ENCODE measurements at regions not wholly inside any gene's neighbourhood (a gene's known extent, or its start where the extent isn't known, plus 50 kb on each side); places are given as distances from the start of the nearest gene placed in this dataset.

DNA sequence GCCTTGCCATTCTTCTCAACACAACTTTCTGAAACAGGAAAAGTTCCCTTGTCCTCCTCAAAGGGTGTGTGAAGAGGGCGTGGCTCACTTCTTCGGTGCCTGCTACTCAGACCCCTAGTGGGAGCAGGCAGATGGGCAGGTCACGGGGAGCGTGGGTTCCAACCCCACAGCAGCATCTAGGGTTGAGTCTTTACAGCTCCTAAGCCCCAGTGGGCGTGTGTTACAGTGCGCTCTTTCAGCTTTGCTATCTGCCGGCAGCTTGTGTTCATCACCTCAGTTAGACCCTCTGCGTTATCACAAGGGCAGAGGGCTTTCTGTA, 57.5 kb upstream of the KLF3 start:
- no peak for DNase-seq

DNA sequence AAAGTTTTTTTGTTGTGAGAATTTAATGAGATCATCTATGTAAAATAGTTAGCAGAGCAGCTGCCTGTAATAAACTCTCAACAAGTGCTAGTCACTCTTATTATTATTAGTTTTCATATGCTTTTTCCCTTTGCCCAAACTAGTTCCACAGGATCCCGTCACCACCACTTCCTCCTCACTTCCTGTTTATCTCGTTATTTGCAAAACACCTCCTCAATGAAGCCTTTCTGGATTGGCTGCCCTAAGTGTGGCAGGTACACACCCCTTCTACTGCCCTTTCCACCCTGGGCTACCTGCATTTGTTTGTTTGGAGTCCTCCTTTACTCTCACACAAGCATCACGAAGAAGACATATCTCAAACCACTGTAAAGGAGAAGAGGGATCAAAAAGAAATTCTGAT, 54.4 kb upstream of the KLF3 start:
- no peak for DNase-seq

- DNase-seq, result no peak
These were observed 53.5 kb upstream of the KLF3 start for GRCh38 chr4:38610521-38610920.

DNA sequence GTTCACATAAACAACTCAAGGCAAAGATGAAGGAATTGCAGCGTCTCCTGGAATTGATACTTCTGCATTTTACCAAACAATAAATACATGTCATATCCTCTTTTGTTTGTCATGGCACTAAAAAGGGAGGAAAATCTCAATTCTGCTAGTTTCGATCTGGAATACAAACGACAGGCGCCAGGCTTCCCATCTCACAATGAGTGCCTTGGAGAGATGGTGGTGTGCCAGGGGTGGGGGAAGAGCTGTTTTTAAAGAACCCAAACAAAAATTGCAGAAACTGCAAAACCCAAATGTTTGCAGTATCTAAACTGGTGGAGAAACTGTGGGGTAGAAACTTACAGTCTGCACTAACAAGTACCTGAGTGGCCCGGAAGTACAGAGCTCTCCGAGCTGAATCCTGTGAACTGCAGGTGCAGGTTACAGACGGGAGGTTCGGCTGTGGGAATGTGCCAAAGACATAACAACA, 53.0 kb upstream of the KLF3 start:
- no peak for DNase-seq

GRCh38 chr4:38611676-38612075, 52.3 kb upstream of the KLF3 start:
- no peak for DNase-seq

DNA sequence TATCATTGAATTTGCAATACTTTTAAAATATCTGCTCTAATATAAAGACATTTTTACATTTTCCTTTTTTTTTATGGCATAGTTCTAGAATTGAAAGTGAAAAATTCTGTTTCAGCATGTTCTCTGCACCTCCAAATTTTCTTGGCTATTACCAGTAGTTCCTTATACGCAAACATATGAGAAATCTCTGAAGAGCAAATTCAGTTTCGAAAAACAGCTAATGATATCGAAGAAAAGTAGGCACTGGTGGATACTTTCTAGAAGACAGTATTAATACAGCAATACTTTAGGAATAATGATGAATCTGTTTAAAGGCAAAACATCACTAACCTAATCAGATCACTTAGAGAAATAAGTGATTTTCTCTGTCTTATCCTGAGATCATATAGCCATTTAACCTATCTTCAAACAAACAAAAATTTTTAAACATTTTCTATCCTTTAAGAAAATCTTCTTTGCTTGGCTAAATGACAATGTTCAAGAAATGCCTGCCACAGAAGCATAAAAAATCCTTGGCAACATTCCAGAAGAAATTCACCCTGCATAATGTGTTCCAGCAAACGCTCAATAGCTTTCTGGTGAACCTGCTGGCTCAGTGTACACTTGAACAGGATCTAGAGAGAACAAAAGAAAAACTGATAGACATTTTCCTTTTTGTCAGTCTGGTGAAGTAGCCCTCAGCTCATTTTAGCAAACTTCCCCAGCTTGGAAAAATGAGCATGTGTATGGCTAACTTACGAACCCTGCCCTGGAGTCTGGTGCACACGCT, 51.2 kb upstream of the KLF3 start:
- peak; percentile 40 for DNase-seq

Measured in NCI-H1092 (cell line).